Mesenchymal stem cell (in vitro differentiated cells and primary cell): ENCODE measurements at regions not wholly inside any gene's neighbourhood (a gene's known extent, or its start where the extent isn't known, plus 50 kb on each side); places are given as distances from the start of the nearest gene placed in this dataset.

Experiments
- DNase-seq: peaks from one replicate; pipeline ENCODE4 v3.0.0-alpha.2; 2013
- H2AFZ ChIP-seq: one replicate; pipeline ENCODE4 v1.6.1; 2013; ENCODE audit warnings: low read depth, mild to moderate bottlenecking, control low read depth, inconsistent platforms, low read length, moderate library complexity
- H2AK5ac ChIP-seq: 2 replicates; pipeline ENCODE4 v1.6.1; 2013; ENCODE audit warnings: low read length, moderate library complexity, mild to moderate bottlenecking, inconsistent platforms; ENCODE audit not compliant: severe bottlenecking
- H2BK120ac ChIP-seq: one replicate; pipeline ENCODE4 v1.6.1; 2013; ENCODE audit warnings: low read depth, mild to moderate bottlenecking, inconsistent platforms, low read length, moderate library complexity
- H2BK12ac ChIP-seq, 2 experiments: one replicate each; pipeline ENCODE4 v1.6.1; 2013; ENCODE audit warnings: inconsistent platforms in 2 of 2, low read length in 2 of 2, mild to moderate bottlenecking in 2 of 2, moderate library complexity in 2 of 2, control low read depth in 1 of 2
- H2BK15ac ChIP-seq: one replicate; pipeline ENCODE4 v1.6.1; 2013; ENCODE audit warnings: mild to moderate bottlenecking, low read depth, inconsistent platforms; ENCODE audit not compliant: poor library complexity, severe bottlenecking
- H2BK5ac ChIP-seq: 2 replicates; pipeline ENCODE4 v1.6.1; 2013; ENCODE audit warnings: low read depth, mild to moderate bottlenecking, low read length, control low read depth, inconsistent platforms; ENCODE audit not compliant: poor library complexity, severe bottlenecking
- H3K14ac ChIP-seq, 2 experiments: one replicate each; pipeline ENCODE4 v1.6.1; 2013; ENCODE audit warnings: inconsistent platforms in 2 of 2, low read length in 2 of 2, control low read depth in 1 of 2, mild to moderate bottlenecking in 1 of 2, moderate library complexity in 1 of 2
- H3K18ac ChIP-seq, 2 experiments: one replicate each; pipeline ENCODE4 v1.6.1; 2013; ENCODE audit warnings: inconsistent platforms in 2 of 2, low read length in 2 of 2, control low read depth in 1 of 2, low read depth in 1 of 2, mild to moderate bottlenecking in 1 of 2
- H3K23ac ChIP-seq, 2 experiments: one replicate each; pipeline ENCODE4 v1.6.1; 2013; ENCODE audit warnings: inconsistent platforms in 2 of 2, low read length in 2 of 2, mild to moderate bottlenecking in 2 of 2, moderate library complexity in 2 of 2, control low read depth in 1 of 2
- H3K27ac ChIP-seq: 2 replicates; pipeline ENCODE4 v1.5.1; 2013; ENCODE audit warnings: mild to moderate bottlenecking, moderate library complexity, low read length, control low read depth, inconsistent platforms; ENCODE audit not compliant: poor library complexity, severe bottlenecking
- H3K27me3 ChIP-seq, 2 experiments: 2 replicates each; pipeline versions ENCODE4 v1.6.1 to v1.7.0; 2013; ENCODE audit warnings: low read length in 2 of 2, mild to moderate bottlenecking in 2 of 2, moderate library complexity in 2 of 2, control low read depth in 1 of 2, inconsistent platforms in 1 of 2; ENCODE audit not compliant: control insufficient read depth in 1 of 2, insufficient read depth in 1 of 2
- H3K36me3 ChIP-seq, 2 experiments: 2 replicates each; pipeline versions ENCODE4 v1.6.1 to v1.7.0; 2013; ENCODE audit warnings: low read length in 2 of 2, control low read depth in 1 of 2, inconsistent platforms in 1 of 2, low read depth in 1 of 2, mild to moderate bottlenecking in 1 of 2; ENCODE audit not compliant: insufficient read depth in 2 of 2, control insufficient read depth in 1 of 2
- H3K4ac ChIP-seq, 2 experiments: one replicate each; pipeline ENCODE4 v1.6.1; 2013; ENCODE audit warnings: inconsistent platforms in 2 of 2, low read length in 2 of 2, mild to moderate bottlenecking in 2 of 2, moderate library complexity in 2 of 2, control low read depth in 1 of 2, low read depth in 1 of 2
- H3K4me1 ChIP-seq: 2 replicates; pipeline ENCODE4 v1.6.1; 2013; ENCODE audit warnings: low read depth, low read length, control low read depth; ENCODE audit not compliant: control insufficient read depth, insufficient read depth
- H3K4me2 ChIP-seq: 2 replicates; pipeline ENCODE4 v1.6.1; 2013; ENCODE audit warnings: low read length, mild to moderate bottlenecking, inconsistent platforms; ENCODE audit not compliant: poor library complexity, severe bottlenecking
- H3K4me3 ChIP-seq, 2 experiments: 2 replicates each; pipeline versions ENCODE4 v1.5.1 to v1.7.0; 2013; ENCODE audit warnings: low read length in 2 of 2, mild to moderate bottlenecking in 2 of 2, control low read depth in 1 of 2, low read depth in 1 of 2; ENCODE audit not compliant: insufficient read depth in 1 of 2
- H3K79me1 ChIP-seq: replicated peaks from 2 replicates; pipeline ENCODE4 v1.6.1; 2013; ENCODE audit warnings: mild to moderate bottlenecking, control low read depth, low read length, inconsistent platforms; ENCODE audit not compliant: poor library complexity, severe bottlenecking
- H3K9ac ChIP-seq: 2 replicates; pipeline ENCODE4 v1.7.0; 2013; ENCODE audit warnings: mild to moderate bottlenecking, low read length, moderate library complexity
- H3K9me3 ChIP-seq: 2 replicates; pipeline ENCODE4 v1.7.0; 2013; ENCODE audit warnings: mild to moderate bottlenecking, low read length; ENCODE audit not compliant: control insufficient read depth
- H4K8ac ChIP-seq: one replicate; pipeline ENCODE4 v1.6.1; 2013; ENCODE audit warnings: inconsistent platforms, mild to moderate bottlenecking, low read length, moderate library complexity
- H4K91ac ChIP-seq: one replicate; pipeline ENCODE4 v1.6.1; 2013; ENCODE audit warnings: mild to moderate bottlenecking, low read length, inconsistent platforms
- WGBS: methylation state at CpG from one replicate; pipeline ENCODE4 v1.1.7; 2013; ENCODE audit warnings: mixed read lengths; 5-methylcytosine and 5-hydroxymethylcytosine counted together

DNA sequence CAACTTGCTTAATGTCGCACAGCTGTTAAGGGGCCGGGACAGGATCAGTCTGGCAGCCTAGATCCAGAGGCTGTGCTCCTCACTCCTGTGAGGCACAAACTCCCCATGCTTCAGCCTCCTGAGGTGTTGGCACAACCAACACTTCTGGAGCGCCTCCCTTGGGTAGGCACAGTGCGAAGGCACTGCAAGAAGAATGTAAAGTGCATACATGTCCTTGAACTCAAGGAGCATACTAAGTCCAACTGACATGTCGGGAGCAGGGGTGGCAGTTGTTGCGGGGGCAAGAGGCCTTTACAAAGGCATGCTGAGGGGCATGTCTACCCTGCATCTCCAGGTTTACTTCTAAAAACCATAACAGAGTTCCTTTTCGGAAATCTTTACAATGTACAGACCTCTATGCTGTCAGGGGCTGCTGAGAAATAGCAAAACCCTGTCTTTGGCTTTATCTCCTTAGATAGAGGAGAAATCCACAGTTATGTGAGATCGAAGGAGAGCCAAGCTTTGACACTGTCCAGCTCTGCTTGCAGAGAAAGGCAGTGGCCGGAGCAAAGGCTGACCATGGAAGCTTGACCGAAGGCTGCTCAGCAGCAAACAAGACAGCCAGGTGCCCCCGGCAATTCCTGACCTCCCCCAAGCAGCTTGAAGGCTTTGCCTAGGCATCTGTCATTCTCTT is 93.9 kb downstream of the CDC7 start:
- H3K79me1 ChIP-seq: no peaks in the 10 kb centered on the region
- H3K14ac ChIP-seq: no peak overlapping the region
- WGBS: 82% methylated on average over 10 of the region's 11 CpGs
- H3K27me3 ChIP-seq: no peaks in the 10 kb centered on the region
- H3K23ac ChIP-seq: peak overlapping the region in 1 of 2 experiments; percentile 70
- no peak overlapping the region for H3K9ac ChIP-seq
- peak overlapping the region in 1 of 2 experiments; percentile 84 for H3K4ac ChIP-seq
- H2BK12ac ChIP-seq: peak overlapping the region; percentile 59 to 79
- peak overlapping the region; percentile 67 for H4K8ac ChIP-seq
- no peak overlapping the region for H2BK120ac ChIP-seq
- DNase-seq: no peak
- H3K4me3 ChIP-seq: no peak overlapping the region
- H2AK5ac ChIP-seq: no peak overlapping the region
- H2BK5ac ChIP-seq: no peak overlapping the region
- no peaks in the 10 kb centered on the region for H3K9me3 ChIP-seq
- H3K18ac ChIP-seq: peak overlapping the region; percentile 55 to 85
- no peak overlapping the region for H3K27ac ChIP-seq
- H3K36me3 ChIP-seq: no peaks in the 10 kb centered on the region
- no peak overlapping the region for H2AFZ ChIP-seq
- H4K91ac ChIP-seq: peak overlapping the region; percentile 84
- H3K4me1 ChIP-seq: no peaks in the 10 kb centered on the region
- no peak overlapping the region for H2BK15ac ChIP-seq
- no peak overlapping the region for H3K4me2 ChIP-seq

DNA sequence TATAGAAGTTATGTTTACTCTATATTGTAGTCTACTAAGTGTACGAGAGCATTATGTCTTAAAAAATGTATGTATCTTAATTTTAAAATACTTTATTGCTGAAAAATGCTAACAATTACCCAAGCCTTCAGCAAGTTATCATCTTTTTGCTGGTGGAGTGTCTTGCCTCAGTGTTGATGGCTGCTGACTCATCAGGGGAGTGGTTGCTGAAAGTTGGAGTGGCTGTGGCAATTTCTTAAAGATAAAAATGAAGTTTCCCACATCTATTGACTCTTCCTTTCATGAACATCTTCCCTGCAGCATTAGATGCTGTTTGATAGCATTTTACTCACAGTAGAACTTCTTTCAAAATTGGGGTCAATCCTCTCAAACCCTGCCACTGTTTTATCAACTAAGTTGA is 95.8 kb downstream of the CDC7 start:
- no peaks in the 10 kb centered on the region for H3K79me1 ChIP-seq
- no peak overlapping the region for H3K14ac ChIP-seq
- peak overlapping the region; percentile 41 for H3K9ac ChIP-seq

DNA sequence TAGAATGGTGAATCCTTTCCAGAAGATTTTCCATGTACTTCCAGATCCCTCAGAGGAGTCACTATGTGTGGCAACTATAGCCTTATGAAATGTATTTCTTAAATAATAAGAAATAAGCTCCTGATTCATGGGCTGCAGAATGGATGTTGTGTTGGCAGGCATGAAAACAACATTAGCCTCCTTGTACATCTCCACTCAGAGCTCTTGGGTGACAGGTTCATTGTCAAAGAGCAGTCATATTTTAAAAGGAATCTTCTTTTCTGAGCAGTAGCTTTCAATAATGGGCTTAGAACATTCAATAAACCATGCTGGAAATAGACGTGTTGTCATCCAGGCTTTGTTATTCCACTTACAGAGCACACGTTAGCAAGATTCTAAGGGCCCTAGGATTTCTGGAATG is 96.6 kb downstream of the CDC7 start:
- H3K9me3 ChIP-seq: no peaks in the 10 kb centered on the region
- no peak overlapping the region for H3K9ac ChIP-seq
- no peak for DNase-seq
- H2AFZ ChIP-seq: no peak overlapping the region
- no peak overlapping the region for H3K23ac ChIP-seq
- H3K14ac ChIP-seq: no peak overlapping the region
- H3K27me3 ChIP-seq: no peaks in the 10 kb centered on the region
- H2BK120ac ChIP-seq: no peak overlapping the region
- 94% methylated on average over 2 of the region's 2 CpGs for WGBS
- H3K4me3 ChIP-seq: no peak overlapping the region
- no peak overlapping the region for H2BK12ac ChIP-seq
- H4K91ac ChIP-seq: no peak overlapping the region
- H3K4me2 ChIP-seq: no peak overlapping the region
- H3K36me3 ChIP-seq: no peaks in the 10 kb centered on the region
- H3K4ac ChIP-seq: no peak overlapping the region
- no peak overlapping the region for H4K8ac ChIP-seq
- H3K27ac ChIP-seq: no peak overlapping the region
- no peak overlapping the region for H2AK5ac ChIP-seq
- no peaks in the 10 kb centered on the region for H3K79me1 ChIP-seq
- H3K4me1 ChIP-seq: peaks cover 7% of the 10 kb centered on the region
- no peak overlapping the region for H2BK5ac ChIP-seq
- no peak overlapping the region for H3K18ac ChIP-seq
- H2BK15ac ChIP-seq: no peak overlapping the region

More for the DNA sequence above, 95.8 kb downstream of the CDC7 start:
- Histone ChIP-seq H3K27me3 (no peaks in the 10 kb centered on the region), H3K36me3 (no peaks in the 10 kb centered on the region), H3K4me3 (no peak overlapping the region), H2BK120ac (no peak overlapping the region), H3K4ac (no peak overlapping the region), H3K4me1 (peaks cover under 1% of the 10 kb centered on the region), H2BK12ac (no peak overlapping the region), H4K91ac (no peak overlapping the region), H2BK15ac (no peak overlapping the region), H2AK5ac (no peak overlapping the region), H3K23ac (no peak overlapping the region), H2AFZ (no peak overlapping the region), H3K18ac (no peak overlapping the region), H2BK5ac (no peak overlapping the region), H3K4me2 (no peak overlapping the region), H3K27ac (no peak overlapping the region), H3K9me3 (no peaks in the 10 kb centered on the region), H4K8ac (no peak overlapping the region)
- peak; percentile 63 for DNase-seq
- WGBS: no CpG with 5 or more reads among the region's 1 CpG

DNA sequence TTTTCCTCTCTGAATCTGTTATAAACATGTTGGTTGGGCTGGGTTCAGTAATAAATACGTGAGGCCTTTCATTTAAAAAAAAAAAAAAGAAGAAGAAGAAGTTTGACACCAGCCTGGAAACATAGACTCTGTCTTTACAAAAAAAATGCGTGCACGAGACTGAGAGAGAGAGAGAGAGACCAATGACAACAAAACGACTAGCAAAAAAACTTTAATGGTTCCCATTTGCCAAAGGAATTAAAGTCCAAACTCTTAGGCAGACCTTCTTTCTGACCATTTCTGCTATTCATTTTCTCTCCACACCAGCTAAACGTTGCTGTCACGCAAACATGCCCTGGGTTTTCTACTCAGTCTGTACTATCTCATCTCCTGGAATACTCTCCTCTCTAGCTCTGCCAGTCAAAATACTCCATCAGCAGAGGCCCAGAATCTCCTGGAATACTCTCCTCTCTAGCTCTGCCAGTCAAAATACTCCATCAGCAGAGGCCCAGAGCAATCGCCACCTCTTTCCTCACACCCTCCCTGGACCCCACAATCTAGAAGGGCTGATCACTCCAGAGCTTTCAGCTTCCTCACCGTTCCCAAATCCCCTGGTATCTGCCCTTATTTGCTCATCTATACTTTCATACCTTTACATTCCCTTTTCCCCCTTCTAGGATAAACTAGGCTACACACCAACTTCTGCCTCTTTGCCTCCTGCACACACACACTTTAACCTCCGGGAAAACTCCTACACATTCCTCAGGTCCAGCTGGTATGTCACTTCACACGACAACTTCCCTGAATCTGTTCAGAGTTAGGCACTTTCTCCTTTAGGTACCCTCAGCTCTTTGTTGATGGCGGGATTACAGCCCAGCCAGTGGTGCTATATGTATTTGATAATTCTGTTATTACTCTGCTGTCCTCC is 100.0 kb downstream of the CDC7 start:
- Histone ChIP-seq H2AK5ac (peak overlapping the region; percentile 24), H3K4ac (no peak overlapping the region), H3K23ac (no peak overlapping the region), H2BK5ac (no peak overlapping the region), H2BK15ac (peak overlapping the region; percentile 38), H3K4me1 (peaks cover 12% of the 10 kb centered on the region), H2BK12ac (peak overlapping the region in 1 of 2 experiments; percentile 63), H3K18ac (no peak overlapping the region), H3K27ac (no peak overlapping the region), H4K8ac (no peak overlapping the region), H2AFZ (no peak overlapping the region), H4K91ac (no peak overlapping the region), H2BK120ac (no peak overlapping the region), H3K4me2 (no peak overlapping the region), H3K4me3 (no peak overlapping the region), H3K79me1 (no peaks in the 10 kb centered on the region), H3K9me3 (no peaks in the 10 kb centered on the region), H3K27me3 (no peaks in the 10 kb centered on the region), H3K36me3 (no peaks in the 10 kb centered on the region), H3K14ac (no peak overlapping the region), H3K9ac (no peak overlapping the region)
- no peak for DNase-seq
- 82% methylated on average over 9 of the region's 11 CpGs for WGBS
